ENCODE measurements at regions not wholly inside any gene's neighbourhood (a gene's known extent, or its start where the extent isn't known, plus 50 kb on each side); places are given as distances from the start of the nearest gene placed in this dataset.

DNA sequence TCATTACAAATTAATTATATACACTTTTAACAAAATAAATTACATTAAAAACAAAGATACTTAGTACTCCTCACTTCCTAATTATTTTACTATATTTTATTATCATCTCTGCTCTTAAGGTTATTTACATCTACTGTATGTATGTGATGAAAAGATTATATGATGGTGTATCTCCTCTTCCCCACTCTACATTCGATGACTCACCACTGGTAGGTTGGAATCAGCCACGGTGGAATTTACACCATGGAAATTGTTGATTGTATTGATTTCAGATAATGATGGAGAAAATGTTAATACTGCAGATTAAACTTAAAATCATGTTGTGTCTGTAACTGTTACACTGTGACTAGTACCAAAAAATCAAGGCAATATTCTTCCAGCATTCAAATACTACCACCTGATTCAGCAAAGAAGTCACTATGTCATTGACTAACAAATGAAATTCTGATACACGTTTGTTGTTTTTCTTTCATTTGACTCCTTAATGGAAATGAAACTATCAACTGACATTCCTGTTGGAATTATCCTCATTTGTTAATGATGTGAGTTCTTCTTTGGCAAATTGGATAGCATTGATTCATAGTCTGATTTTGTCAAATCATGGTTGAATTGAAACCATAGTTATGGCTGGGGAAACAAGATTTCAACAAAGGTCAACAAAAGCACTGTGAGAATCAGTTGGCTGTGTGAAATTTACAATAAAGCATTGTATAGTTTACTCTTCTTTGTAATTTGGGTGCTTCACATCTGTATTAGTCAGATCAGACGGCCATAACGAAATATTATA, 69.0 kb upstream of the NLK start:
- H3K27me3 ChIP-seq (ENCODE audit: insufficient read depth), result no peaks in the 10 kb centered on the region
- Mint-ChIP-seq H3K9me3 (no peaks in the 10 kb centered on the region), H3K36me3 (ENCODE audit: low read depth) (no peaks in the 10 kb centered on the region), H3K27me3 (ENCODE audit: insufficient read depth, low read depth, poor library complexity) (peaks cover 4% of the 10 kb centered on the region), H3K4me3 (no peak overlapping the region), H3K27ac (no peak overlapping the region), H3K4me1 (peaks cover 3% of the 10 kb centered on the region)
- no peaks in the 10 kb centered on the region for H3F3A ChIP-seq (replicated peaks; ENCODE audit: low read depth)
- H3K27ac ChIP-seq (ENCODE audit: low read depth), result no peak overlapping the region
- peak overlapping the region; percentile 2; the same call in 1 of the 2 replicates for H2AFZ ChIP-seq
- no peaks in the 10 kb centered on the region for H4K20me1 ChIP-seq (replicated peaks; ENCODE audit: insufficient read depth)
- no peak overlapping the region for H3K4me3 ChIP-seq
- peaks cover 13% of the 10 kb centered on the region for H3K9me2 ChIP-seq (ENCODE audit: insufficient read depth)
- no peak for DNase-seq (ENCODE audit: low spot score)
- H3K36me3 ChIP-seq (ENCODE audit: insufficient read depth), result no peaks in the 10 kb centered on the region
- no peak overlapping the region for H3K4me2 ChIP-seq
- H3K79me2 ChIP-seq (replicated peaks; ENCODE audit: insufficient read depth), result no peaks in the 10 kb centered on the region
- no peak for TF ChIP-seq STAT1 (IDR thresholded peaks at IDR 0.05; ENCODE audit: unreplicated experiment)
- no peak for TF ChIP-seq EZH2phosphoT487 (IDR thresholded peaks at IDR 0.05; ENCODE audit: unreplicated experiment)
- no peak for TF ChIP-seq ZNF462 (CRISPR knock-in tag; IDR thresholded peaks at IDR 0.05)
- no peak for TF ChIP-seq NANOG (IDR thresholded peaks at IDR 0.05; ENCODE audit: borderline replicate concordance)
- no peak for TF ChIP-seq JUNB (IDR thresholded peaks at IDR 0.05; ENCODE audit: unreplicated experiment)
- TF ChIP-seq, protein P1, sequence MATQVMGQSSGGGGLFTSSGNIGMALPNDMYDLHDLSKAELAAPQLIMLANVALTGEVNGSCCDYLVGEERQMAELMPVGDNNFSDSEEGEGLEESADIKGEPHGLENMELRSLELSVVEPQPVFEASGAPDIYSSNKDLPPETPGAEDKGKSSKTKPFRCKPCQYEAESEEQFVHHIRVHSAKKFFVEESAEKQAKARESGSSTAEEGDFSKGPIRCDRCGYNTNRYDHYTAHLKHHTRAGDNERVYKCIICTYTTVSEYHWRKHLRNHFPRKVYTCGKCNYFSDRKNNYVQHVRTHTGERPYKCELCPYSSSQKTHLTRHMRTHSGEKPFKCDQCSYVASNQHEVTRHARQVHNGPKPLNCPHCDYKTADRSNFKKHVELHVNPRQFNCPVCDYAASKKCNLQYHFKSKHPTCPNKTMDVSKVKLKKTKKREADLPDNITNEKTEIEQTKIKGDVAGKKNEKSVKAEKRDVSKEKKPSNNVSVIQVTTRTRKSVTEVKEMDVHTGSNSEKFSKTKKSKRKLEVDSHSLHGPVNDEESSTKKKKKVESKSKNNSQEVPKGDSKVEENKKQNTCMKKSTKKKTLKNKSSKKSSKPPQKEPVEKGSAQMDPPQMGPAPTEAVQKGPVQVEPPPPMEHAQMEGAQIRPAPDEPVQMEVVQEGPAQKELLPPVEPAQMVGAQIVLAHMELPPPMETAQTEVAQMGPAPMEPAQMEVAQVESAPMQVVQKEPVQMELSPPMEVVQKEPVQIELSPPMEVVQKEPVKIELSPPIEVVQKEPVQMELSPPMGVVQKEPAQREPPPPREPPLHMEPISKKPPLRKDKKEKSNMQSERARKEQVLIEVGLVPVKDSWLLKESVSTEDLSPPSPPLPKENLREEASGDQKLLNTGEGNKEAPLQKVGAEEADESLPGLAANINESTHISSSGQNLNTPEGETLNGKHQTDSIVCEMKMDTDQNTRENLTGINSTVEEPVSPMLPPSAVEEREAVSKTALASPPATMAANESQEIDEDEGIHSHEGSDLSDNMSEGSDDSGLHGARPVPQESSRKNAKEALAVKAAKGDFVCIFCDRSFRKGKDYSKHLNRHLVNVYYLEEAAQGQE (IDR thresholded peaks at IDR 0.05; ENCODE audit: unreplicated experiment), result no peak
- TF ChIP-seq, protein P2, sequence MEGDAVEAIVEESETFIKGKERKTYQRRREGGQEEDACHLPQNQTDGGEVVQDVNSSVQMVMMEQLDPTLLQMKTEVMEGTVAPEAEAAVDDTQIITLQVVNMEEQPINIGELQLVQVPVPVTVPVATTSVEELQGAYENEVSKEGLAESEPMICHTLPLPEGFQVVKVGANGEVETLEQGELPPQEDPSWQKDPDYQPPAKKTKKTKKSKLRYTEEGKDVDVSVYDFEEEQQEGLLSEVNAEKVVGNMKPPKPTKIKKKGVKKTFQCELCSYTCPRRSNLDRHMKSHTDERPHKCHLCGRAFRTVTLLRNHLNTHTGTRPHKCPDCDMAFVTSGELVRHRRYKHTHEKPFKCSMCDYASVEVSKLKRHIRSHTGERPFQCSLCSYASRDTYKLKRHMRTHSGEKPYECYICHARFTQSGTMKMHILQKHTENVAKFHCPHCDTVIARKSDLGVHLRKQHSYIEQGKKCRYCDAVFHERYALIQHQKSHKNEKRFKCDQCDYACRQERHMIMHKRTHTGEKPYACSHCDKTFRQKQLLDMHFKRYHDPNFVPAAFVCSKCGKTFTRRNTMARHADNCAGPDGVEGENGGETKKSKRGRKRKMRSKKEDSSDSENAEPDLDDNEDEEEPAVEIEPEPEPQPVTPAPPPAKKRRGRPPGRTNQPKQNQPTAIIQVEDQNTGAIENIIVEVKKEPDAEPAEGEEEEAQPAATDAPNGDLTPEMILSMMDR (conservative IDR thresholded peaks at IDR 0.05; ENCODE audit: low read depth in 2 of 2), result no peak
- no peak for TF ChIP-seq ZNF331 (CRISPR knock-in tag; IDR thresholded peaks at IDR 0.05; ENCODE audit: low read depth)
- TF ChIP-seq POLR2AphosphoS5 (IDR thresholded peaks at IDR 0.05; ENCODE audit: low read depth), result no peak
- no peak for TF ChIP-seq EZH2 (IDR thresholded peaks at IDR 0.05; ENCODE audit: low read depth, unreplicated experiment)
- TF ChIP-seq, protein P3, sequence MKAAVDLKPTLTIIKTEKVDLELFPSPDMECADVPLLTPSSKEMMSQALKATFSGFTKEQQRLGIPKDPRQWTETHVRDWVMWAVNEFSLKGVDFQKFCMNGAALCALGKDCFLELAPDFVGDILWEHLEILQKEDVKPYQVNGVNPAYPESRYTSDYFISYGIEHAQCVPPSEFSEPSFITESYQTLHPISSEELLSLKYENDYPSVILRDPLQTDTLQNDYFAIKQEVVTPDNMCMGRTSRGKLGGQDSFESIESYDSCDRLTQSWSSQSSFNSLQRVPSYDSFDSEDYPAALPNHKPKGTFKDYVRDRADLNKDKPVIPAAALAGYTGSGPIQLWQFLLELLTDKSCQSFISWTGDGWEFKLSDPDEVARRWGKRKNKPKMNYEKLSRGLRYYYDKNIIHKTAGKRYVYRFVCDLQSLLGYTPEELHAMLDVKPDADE (IDR thresholded peaks at IDR 0.05), result no peak
- no peak for TF ChIP-seq CREB1 (CRISPR knock-in tag; IDR thresholded peaks at IDR 0.05; ENCODE audit: low read depth)
- TF ChIP-seq ZNF114 (CRISPR knock-in tag; IDR thresholded peaks at IDR 0.05), result no peak
- no peaks in the 10 kb centered on the region for H3K4me1 ChIP-seq (ENCODE audit: insufficient read depth)
- no peak for ATAC-seq
